HG02938 (cell line): ENCODE measurements at regions not wholly inside any gene's neighbourhood (a gene's known extent, or its start where the extent isn't known, plus 50 kb on each side); places are given as distances from the start of the nearest gene placed in this dataset.

Experiments used
- ATAC-seq: cut with Tn5 transposase; IDR thresholded peaks from one replicate; pipeline ENCODE4 v1.9.1; 2021; ENCODE audit warnings: mild to moderate bottlenecking, moderate library complexity; ENCODE audit not compliant: unreplicated experiment

DNA sequence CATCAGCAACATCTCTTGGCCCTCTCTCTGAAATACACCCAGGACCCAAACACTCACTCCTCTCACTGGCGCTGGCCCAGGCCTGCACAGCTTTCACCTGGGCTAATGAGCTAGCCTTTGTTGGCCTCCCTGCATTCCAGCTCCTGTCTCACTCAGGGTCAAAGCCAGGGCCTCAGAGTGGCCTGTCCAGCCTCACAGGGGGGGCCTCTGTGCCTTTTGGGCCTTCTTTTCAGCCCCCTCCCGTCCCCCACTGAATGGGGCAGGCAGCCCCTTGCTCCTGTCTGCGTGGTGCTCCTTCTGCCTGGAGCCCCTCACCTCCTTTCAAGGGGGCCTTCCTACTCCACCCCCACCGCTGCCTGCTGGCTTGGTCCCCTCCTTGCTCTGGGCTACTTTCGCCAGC lies 59.0 kb upstream of the PRR23E start:
- no peak for ATAC-seq

DNA sequence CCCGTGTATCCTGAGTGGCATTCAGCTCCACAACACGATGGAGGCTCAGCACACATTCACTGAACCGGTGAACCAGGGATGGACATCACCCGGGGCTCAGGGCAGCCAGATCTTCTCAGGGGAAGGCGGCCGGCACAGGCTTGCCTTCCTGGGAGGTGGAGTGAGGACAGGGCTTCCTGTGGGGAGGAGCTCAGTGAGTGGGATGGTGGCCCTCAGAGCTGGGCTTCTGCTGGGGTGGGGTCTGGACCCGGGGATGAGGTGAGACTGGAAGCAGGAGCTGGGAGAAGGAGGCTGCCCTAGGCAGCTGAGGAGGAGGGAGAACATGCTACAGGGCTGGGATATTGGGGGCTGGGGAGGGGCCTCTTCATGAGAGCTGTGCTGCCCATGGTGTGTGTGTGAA lies 58.5 kb upstream of the PRR23E start:
- no peak for ATAC-seq

GRCh38 chr3:127134887-127135240 lies 58.1 kb upstream of the PRR23E start:
- ATAC-seq, result no peak

- no peak for ATAC-seq
Observed at GRCh38 chr3:127135241-127136023, 57.5 kb upstream of the PRR23E start.

DNA sequence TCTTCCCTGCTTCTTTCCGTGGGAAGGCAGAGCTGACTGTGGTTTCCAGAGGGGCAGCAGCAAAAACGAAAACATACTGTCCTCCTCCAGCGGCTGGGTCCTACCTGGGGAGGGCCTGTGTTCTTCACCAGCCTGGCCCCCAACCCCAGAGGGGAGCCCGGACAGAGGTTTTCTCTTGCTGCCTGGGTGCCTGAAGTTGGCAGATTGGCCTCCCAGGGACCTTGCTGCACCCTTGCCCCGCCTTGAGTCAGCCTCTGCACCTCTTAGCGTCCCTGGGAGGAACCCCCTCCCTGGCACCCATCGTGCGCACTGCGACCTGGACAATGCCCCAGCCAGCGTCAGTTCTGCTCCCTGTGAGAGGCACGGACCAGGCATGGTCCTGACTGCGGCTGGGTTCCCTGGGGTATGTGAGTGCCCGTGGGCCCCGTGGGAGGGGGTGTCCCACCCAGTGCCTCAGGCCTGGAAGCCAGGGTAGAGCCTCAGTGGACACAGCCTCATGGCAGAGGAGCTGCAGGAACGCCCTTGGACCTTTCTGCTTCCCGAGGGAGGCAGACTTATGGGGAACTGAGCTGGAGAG lies 56.8 kb upstream of the PRR23E start:
- no peak for ATAC-seq

- no peak for ATAC-seq
Observed at GRCh38 chr3:127136706-127137105, 56.2 kb upstream of the PRR23E start.

DNA sequence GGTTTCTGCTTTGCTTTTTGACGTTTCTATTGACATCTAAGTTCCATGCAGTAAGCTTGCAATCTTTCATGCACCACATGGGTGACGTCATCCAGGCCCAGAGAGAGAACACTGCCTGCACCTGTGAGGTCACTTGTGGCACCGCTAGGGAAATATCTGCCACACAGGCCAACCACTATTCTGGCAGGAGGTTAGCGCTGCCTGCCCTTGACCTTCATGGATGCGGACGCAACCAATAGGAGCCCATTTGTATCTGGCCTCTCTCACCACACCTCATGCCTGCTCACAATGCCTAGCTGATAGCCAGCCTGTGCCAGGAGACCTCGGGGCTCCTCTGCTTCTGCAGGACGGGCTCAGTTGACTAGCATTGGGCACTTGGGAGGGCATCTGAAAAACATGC lies 55.8 kb upstream of the PRR23E start:
- ATAC-seq, result no peak

DNA sequence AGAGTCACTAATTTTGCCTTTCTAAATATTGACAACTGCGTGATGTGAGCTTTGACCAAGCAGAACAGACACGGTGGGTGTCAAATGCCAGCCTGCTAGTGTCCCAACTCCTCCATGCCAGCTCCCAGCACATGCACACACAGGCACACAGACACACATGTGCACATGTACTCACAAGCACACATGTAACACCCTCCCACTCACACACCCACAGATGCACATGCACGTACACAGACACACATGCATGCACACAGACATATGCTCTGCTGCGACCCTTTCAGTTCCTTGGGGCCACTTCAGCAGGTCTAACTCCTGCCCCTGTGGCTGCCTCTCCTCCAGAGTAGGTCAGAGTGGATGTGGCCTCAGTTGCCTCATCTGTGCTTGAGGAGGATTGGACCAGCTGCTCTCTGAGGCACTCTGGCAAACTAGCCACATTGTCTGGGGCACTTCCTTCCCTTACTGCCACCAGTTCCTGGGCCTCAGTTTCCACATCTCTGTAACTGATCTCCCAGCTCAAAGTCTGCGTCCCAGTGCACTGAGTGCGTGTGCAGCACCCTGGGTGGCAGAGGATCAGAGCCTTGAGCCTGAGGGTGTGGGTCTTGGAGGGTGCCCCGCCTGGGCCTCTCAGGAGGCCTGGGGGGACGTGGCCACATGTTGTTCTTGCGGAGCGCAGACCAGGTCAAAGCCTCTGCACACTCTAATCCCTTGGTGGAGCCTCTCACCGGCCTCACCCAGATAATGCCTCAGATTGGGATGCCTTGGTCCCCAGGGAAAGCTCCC lies 55.0 kb upstream of the PRR23E start:
- no peak for ATAC-seq

DNA sequence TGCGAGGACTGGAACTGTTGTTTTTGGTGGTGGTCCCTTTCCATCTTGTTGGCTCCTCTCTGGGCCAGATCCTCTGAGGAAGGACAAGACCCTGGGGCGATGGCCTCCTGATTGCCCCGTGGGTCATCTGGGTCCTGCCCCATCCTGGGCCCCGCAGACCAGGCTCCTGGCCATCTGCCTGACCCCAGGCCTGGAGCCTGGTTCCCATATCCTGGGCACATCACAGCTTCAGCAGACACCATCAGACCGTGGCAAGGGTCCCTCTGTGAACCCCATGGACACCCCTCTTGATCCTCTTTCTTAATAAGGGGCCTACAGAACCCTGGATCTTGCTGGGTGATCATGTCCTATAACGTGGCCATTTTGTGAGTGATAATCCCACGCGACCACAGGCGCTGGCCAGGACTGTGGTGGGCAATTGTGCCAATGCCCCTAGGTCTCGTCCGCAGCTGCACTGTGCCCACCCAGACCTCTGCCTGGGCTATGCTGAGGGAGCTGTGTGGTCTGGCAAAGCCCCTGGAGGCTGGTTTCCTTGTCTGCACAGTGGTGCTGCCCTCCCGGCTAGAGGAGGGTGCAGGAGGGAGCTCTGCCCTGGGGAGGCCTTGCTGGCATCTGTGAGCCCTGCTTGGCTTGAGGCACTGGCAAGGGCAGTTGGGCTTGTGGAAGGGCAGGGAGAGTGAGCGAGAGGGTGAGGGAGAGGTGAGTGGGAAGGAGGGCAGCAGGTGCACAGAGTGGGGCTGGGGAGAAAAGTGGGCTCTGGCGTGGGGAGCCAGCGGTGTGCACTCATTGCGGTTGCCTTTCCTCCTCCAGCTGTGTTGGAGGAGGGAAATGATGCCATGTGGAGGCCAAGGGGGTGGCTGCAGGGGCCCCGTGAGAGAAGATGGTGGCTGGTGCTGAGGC lies 53.1 kb upstream of the PRR23E start:
- no peak for ATAC-seq

DNA sequence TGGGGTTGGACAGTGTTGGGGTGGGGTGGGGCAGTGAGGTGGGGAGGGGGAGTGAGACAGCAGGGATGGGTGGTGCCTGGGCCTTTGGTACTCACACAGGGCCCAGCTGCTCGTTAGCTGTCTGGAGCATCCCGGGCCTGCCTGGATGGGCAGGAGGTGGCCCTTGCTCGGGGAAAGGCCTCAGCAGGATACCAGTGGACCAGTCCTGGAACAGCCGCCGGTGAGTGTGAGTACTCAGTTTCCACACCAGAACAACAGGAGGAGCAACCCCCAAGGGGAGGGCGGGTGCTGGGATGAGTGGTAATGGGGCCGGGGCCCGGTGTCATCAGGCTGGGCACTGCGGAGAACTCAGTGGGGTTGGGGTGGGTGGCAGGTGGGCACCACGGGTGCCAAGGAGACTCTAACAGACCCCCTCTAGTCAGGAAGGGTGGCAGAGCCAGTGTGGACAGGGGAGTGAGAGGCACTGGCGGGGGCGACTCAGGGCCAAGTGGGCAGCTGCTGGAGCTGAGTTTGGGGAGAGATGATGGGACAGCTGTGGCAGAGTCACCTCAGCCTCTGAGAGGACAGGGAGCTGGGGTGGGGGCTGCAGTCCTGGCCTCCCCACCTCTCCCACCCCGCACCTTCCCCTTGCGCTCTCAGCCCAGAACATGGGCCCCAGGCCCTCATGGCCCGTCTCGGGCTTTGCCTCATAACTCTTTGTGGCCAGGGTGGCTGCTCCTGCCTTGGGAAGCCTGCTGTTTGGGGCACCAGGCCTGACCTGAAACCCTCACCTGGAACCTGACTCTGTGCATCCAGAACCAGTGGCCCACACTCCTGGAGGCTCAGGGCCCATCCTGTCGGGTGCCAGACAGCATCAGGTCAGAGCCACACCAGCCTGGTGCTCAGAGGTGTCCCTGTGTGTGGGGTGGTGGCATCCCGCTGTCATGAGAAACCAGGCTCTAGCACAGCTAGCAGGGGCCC lies 52.1 kb upstream of the PRR23E start:
- no peak for ATAC-seq

- no peak for ATAC-seq
Observed at GRCh38 chr3:127141921-127142730, 50.8 kb upstream of the PRR23E start.
